ENCODE measurements at regions not wholly inside any gene's neighbourhood (a gene's known extent, or its start where the extent isn't known, plus 50 kb on each side); places are given as distances from the start of the nearest gene placed in this dataset.
"Not testable (repeated sequence)": the region's sequence is repeated elsewhere in the genome, so short reads cannot be mapped to it uniquely, and the experiment has no call there.

DNA sequence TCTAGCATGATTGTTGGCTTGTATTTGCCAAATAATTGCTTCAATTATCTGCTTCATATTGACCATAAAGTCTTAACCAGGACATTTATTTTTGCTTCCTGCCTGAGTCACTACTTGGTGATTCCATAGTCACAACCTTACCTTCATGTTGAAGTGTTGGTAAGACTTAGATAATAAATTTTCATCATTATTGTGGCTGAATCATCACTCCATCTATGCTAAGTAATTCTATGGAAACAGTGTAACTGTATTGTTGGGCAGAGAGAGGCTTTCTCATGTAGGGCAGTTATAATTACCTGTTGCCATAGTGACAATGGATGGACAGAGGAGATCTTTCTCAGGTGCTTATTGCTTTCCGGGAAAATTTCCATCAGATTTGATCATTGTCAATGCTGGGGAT is 330.7 kb upstream of the LRRC3B start:
- no peak for DNase-seq

DNA sequence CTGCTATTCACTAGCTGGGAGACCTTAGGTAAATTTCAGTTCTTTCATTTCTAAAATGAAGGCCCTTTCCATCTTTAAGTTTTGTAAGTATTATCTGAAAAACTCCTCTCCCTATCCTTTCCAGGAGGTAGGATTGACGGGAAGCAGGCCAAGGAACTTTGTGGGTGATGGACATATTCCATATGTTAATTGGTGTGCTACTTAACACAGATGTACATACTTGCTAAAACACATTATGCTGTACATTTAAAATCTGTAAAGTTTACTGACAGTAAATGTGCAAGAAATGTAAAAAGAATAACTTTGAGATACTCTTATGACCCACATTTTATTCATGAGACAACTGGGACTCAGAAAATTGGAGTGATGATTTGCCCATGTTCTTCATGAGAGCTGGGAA is 329.8 kb upstream of the LRRC3B start:
- no peak for DNase-seq

DNA sequence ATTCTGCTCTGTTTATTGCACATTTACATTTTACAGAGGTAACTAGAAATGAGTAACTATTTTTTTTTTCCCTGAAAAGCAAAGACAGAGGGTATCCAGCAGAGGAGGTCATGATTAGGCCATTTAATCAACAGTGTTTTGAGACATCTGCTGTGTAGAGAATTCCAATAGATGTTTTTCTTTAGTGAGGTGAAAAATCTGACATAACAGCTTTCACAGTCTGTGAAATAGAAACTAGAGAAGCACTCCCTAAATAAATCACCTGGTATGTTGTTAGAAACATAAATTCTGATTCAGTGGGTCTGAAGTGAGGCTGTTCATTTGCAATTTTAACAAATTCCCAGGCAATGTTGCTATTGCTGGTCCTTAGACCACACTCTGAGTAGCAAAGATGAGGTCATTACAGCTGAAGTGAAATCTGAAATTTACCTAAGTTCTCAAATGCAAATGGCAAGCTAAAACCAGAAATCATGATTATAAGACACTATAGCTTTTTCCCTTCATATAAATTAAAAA is 329.2 kb upstream of the LRRC3B start:
- no peak for DNase-seq

DNA sequence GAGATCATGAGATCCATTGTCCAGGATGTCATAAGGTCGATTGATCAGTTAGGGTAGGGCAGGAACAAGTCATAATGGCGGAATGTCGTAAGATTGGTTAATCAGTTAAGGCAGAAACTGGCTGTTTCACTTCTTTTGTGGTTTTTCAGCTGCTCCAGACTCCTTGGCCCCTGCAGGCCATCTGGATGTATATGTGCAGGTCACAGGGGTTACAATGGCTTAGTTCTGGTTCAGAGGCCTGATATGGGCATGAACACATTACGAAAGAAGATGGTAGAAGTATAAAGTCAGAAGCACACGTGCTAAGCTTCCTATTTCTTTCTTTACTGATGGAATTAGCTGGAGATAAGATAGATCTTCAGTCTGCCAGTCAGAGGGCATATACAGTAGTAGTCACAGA is 315.4 kb upstream of the LRRC3B start:
- DNase-seq: no peak

DNA sequence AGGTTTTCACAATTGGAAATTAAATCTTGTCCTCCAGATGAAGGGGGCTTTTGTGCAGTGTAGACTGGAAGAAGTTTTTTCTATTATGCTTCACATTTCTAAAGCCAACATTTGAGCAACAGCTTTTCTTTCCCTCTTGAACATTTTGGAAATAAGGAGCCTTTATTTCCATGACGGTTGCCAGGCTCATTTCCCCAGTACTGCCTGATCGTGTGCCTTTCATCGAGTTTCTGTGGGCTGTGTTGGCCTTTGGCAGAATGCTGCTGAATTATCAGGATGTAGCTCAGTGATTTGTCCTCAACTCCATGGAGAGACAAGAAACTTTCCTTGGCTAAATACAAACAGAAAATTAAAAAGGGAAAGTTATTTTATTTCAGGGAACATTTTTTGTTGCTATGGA is 314.8 kb upstream of the LRRC3B start:
- DNase-seq: no peak

DNA sequence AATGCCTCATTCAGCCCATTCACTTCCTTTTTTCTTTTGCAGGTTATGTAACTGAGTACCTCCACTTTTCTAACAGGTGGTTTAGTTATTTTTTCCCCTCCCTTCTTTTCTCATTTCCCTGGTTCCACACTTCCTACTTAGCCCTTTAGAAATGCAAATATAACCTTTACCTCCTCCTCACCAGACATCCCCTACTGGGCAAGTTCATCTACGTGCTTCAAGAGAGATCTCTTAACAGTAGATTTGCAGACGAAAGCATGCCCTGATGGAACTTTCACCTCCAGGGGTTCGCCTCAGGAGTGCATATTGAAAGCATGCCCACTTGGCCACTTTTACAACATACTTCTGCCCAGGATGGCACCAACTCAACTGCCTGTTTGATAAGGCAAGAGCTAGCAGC is 314.1 kb upstream of the LRRC3B start:
- no peak for DNase-seq

DNA sequence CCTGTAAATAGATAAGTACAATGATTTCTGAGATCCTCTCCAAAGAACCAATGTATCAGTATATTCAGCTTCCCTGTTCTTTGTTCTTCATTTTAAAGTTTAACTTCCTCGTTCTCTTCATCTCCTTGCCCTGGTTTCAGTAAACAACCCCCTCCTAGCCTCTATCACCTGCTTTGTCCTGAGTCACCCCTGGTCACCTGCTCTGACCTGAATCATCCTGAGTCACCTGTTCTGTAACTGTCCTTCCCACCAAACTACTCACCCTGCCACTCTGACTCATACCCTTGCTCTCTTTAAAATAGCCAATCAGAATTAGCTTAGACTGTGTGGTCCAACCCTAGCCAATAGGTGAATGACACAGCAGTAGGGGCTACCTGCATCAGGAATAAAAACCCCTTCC is 313.0 kb upstream of the LRRC3B start:
- DNase-seq: not testable (repeated sequence)

DNA sequence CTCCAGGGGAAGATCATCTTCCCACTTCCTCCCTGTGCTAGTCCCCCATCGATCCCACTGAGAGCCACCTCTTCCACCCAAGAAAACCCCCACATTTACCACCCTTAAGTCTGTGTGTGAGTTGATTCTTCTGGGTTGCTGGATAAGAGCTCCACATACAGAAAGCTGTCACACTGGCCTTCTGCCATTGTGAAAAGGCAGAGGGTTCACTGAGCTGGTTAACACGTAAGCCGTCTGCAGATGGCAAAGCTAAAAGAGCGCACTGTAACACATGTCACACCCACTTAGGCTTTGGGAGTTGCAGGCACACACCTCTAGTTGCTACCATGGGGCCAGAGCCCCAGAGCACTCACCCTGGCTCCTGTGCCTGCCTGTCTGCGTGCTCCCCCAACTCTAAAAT is 309.8 kb upstream of the LRRC3B start:
- DNase-seq: no peak

DNA sequence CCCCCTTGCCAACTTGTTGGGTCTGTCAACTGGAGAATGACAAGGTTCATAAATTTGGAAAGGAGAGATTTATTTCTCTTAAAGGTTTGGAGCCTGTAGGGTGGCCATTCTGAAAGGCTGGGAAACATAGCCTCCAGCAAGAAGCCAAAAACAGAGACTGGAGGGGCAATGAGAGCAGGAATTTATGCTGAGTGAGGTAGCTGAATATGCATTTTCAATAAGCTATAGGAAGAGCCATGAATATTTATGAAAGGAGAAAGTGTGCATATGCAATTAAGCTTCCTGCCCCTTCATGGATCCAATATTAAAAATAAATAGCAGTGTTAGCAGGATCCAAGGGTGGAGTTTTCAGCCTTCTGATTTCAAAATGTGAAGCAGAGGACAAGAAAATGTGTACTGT is 306.1 kb upstream of the LRRC3B start:
- no peak for DNase-seq

DNA sequence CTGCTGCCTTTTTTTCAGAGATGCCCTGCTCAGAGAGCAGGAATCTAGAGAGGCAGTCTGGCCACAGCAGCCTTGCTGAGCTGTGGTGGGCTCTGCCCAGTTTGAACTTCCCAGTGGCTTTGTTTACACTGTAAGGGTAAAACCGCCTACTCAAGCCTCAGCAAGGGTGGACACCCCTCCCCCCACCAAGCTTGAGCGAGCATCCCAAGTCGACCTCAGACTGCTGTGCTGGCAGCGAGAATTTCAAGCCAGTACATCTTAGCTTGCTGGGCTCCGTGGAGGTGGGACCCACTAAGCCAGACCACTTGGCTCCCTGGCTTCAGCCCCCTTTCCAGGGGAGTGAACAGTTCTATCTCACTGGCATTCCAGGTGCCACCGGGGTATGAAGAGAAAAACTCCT is 298.8 kb upstream of the LRRC3B start:
- not testable (repeated sequence) for DNase-seq

DNA sequence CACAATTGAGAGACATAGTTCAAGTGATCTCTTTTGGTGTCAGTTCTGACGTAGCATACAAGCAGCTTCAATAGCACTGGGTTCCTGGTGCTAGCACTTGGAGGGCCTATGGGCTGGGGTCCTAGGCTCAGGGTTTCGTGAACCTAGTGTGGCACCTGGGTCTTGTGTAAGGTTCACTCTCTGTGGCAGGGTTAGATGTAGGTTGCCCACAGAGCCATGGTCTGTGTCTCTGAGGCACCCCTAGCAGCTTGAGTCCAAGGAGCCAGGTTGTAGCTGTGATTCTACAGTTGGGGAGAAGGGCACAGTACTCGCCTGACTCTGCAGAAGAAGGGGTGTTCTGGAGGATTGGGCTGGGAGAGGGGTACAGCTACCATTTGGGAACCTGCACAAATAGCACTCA is 282.6 kb upstream of the LRRC3B start:
- no peak for DNase-seq

DNA sequence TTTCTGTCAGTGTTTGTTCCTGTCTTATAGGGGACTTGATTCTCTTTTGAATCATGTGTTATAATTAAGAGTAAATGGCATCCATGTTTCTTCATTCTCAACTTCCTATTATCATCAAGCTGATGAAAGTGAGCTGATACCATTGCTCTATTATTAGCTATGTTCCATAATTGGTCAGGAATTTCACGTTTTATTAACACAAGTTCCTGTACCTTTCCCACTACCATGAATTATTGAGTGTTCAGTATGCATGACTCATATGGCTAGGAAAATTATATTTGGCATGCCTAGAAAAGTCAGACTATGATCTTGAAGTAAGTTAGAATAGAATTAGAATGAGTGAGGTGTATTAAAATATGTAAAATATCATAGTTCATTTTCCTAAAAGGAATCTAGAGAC is 278.9 kb upstream of the LRRC3B start:
- DNase-seq: no peak

DNA sequence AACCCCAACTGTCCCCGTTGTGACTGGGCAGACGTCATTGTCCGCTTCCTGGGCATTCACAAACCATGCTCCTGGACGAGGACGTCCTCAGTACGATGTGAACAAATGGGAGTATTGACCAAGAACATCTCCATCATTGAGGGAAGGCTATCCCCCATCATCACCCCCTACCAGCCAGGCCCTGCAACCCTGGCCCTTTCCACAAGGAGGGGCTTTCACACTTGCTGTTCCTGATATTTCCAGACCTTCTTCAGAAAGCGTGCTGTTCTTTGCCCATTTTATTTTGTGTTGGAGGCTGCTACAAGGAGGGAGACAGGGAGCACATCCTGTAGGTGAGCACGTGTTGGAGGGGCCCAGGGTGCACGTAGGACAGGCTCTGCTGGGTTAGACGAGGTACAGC is 277.0 kb upstream of the LRRC3B start:
- no peak for DNase-seq

DNA sequence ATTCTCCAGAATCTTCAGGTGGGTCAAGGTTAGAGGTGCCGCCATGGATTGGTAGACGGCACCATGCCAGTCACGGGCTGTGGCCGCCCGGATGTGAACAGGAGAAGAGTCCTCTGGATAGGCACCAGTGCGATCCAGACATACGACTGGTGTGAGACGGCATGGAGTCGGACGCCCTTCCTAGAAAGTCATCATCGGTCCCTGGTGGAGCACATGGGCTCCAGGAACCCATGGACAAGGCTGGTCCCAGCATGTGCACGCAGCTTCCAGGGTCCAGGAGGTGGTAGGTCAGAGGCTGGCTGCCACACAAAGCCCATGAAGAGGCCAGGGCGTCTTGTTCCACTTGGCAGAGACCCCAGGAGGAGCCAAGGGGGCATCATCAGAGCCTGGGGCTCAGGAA is 276.1 kb upstream of the LRRC3B start:
- DNase-seq: no peak

DNA sequence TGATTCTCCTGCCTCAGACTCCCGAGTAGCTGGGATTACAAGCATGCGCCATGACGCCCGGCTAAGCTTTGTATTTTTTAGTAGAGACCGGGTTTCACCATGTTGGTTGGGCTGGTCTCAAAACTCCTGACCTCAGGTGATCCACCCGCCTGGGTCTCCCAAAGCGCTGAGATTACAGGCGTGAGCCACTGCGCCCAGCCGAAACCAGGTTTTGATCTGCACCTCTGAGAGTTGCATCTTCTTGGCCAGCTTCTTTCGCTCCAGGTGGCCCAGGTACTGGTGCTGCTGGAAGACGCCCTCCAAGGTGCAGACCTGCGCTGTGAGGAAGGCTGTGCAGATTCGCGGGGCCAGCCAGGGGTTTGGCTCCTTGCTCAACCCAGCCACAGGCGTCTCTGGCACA is 275.4 kb upstream of the LRRC3B start:
- DNase-seq: no peak

DNA sequence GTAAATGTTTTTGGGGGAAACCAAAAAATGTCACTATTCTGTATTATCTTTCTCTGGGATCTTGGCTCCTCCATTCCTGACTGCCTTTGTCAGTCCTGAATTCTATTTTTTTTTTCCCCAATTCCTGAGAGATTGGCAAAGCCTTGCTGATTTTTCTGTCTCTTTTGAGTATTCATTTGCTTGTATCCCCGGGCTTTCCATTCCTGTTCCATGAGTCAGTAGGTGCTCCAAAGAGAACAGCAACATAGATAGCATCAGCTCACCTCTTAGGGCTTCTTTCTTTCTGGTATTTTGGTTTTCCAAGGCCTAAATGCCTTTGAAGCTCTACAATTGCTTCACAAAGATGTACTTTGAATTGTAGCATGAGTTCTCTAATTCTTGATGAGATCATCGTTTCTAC is 271.7 kb upstream of the LRRC3B start:
- no peak for DNase-seq

DNA sequence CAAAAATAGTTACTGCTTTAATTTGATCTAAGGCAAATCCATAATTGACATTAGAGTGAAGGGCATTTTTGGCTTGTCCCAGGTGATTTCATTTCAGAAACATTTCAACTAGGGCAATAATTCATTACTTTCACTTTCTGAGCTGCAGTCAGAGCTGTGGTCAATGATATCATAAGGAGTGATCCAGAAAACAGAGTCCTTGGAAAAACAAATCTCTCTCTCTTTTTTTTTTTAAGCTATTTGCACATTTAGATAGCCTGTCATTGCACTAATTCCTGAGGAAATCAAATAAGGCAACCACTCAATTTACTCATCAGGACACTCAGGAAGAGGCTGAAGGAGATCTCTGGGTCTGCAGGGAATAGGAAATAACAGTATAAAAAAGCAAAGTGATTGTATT is 269.5 kb upstream of the LRRC3B start:
- no peak for DNase-seq

DNA sequence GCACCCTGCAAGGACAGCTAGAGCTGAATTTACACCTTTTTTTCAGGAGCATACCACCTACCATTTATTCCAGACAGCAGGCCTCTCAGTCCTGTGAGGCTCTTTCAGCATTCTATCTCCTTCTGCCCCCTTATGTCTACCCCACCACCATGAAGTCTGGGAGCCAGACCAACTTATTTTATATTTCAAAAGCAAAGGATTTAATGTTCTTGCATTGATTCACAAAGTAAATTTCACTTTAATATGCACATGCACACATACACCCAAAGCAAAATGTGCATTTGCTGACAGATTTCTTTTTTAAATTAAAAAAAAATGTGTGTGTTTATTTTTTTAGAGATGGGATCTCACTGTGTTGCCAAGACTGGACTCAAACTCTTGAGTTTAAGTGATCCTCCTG is 264.2 kb upstream of the LRRC3B start:
- no peak for DNase-seq

DNA sequence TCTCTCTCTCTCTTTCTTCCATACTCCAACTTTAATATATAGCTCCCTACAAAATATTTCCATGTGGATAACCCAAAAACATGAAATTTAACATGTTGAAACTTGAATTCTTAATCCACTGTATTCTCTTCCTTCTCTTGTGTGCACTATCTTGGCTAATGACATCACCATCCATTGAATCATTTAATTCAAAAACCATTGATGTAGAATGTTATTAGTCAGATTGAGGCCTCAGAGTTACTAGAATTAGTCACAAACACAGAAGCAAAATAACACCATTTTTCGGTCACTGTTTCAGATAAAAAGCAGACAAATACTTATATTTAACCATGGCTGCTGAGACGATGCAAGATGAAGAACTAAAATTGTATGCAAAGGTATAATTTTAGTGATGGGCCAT is 256.9 kb upstream of the LRRC3B start:
- no peak for DNase-seq

DNA sequence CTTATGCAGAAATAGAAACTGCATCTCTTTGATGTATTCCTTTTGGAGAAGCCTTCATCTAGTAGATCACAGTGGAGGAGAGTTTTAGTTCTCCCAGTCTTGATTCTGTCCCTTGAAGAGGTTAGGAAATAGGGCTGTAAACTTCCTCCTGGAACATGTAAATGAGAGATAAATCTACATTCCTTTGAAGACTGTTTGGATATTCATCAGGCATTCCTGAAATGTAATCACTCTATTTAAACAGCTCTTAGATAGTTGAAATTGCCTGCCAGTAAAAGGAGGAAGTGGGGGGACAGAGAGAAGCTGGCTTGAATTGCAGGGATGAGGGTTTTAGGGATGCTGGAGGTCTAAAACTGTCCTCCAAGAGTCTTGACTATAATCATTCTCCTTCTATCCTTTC is 254.3 kb upstream of the LRRC3B start:
- DNase-seq: no peak

DNA sequence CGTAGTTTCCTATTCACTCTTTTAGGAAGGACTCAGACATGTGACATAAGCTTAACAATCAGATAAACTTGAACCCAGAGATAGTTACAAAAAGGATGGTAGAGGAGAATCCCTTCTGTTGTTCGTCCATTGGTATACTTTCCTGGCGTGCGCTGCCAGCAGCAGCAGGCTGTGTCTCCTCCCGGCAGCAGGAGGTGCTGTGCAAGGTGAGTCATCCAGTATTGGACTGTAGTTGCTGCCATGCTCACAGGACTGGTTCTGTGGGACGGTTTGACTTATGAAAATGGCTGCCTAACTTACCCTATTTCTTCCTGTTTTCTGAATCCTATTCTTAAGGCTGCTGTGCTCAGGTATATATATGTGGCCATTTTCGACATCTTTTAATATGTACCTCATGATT is 253.4 kb upstream of the LRRC3B start:
- DNase-seq: no peak

DNA sequence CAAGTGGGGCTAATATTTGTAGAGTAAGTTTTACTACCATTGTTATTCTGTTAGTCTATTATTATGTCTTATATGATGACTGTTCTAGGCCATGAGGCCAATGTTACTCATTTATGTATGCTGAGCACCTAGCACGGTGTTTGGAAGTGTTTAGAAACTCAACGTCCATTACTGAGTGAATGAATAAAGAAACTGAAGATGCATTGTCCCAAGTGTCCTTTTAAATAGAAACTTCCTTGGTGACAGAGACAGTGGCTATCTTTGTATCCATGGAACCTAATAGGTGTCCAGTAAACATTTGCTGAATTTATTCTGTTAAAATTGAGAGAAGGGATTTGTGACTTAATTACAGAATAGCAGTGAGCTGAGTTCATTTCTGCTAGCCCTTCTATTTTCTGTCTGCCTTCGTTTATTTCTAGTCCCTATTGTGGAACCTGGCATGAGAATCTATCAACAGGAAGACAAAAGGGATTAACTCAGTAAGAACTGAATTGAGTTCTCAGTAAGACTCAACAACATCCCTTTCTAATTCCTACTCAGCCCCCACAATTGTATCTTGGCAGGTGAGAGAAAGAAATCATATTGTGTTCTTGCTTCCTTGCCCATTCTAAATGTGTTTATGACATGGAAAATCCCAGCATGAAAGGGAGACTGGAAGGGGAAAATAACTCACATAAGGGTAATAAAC is 246.6 kb upstream of the LRRC3B start:
- no peak for DNase-seq

DNA sequence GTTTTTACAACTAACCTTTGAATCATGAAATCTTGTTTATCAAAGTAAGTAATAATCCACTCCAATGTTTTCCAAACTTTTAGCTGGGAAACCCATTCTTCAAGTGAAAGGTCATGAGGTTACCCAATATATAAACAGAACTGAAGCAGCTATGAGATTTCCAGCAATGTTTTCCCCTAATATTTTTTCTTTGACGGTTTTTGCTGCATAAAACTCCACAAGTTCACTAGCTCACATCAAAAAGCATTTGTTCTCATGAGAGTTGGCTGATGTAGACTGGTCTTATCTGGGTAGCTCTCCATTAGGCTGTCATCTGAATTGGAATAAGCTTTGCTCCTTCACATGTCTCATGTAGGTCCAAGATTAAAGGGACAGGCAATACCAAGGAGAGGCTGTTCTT is 241.2 kb upstream of the LRRC3B start:
- no peak for DNase-seq

DNA sequence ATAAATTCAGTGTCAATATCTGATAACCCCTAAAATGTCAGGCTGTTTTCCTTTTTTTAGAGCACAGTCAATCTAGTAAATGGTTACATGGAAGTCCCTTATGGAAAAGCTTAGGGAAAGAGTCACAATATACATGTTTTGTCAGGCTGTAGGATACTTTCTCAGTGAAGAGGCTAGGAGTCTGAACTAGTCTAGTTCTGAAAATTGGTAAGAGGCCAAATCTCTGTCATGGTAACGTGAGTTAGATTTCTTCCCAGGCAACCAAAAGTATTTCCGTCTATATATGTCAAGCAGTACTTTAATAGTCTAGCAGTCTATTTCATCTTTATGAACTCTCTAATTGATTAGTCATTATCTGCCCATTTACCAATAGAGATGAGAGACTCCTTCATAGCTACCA is 215.9 kb upstream of the LRRC3B start:
- no peak for DNase-seq

DNA sequence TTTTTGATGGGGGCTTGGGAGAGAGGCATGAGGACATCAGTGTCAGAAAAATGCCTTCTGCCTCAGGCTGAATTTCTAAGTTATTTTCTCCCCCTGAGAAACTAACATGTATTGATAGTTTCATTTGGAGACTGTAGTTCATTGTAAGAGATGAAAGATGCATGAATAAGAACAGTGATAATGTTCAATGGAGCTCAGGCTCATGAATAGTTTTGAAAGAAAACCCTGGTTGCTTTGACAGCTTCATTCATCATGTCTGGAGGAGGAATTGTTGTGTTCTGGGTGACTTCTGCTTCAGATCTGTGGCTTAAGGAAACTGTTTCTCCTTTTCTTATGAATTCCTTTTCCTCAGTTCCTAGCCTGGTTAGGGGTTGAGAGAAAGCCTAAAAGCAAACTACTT is 204.0 kb upstream of the LRRC3B start:
- no peak for DNase-seq

DNA sequence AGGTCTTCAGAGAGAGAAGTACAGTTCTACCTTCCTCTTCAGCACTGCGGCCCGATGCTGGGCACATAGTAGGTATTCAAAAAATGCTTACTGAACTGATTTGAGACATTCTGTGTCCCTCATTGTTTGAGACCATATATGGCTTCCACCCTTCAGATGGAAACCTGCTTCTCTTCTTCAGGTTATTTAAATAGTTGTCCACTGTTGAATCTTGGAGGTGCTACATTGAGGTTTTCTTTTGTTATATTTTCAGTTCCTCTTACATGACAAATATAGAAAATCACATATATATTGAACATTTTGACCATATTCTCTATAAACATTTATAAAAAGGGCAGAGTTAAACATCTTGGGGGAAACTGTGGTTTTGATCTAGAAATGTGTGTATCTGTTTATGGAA is 200.2 kb upstream of the LRRC3B start:
- no peak for DNase-seq

Data from NCI-H446 treated with DMSO at 0.1 percent for 48 hours (cell line).